ENCODE measurements at regions not wholly inside any gene's neighbourhood (a gene's known extent, or its start where the extent isn't known, plus 50 kb on each side); places are given as distances from the start of the nearest gene placed in this dataset.
A peak's percentile ranks its signal among the peaks of the same experiment; 100 is the strongest.
"Not testable (repeated sequence)": the region's sequence is repeated elsewhere in the genome, so short reads cannot be mapped to it uniquely, and the experiment has no call there.

GRCh38 chr2:185417688-185418087 is 320.9 kb upstream of the FSIP2 start:
- Histone ChIP-seq H3K9me3 (replicated peaks in 1 of 2; ENCODE audit: control insufficient read depth in 1 of 2, insufficient read depth in 1 of 2, low read length in 2 of 2) (peaks cover 0 to 3% of the 10 kb centered on the region in 2 donors), H3K4me2 (replicated peaks; ENCODE audit: extremely low read depth, low read length, poor library complexity, severe bottlenecking) (no peak overlapping the region), H3K79me2 (ENCODE audit: insufficient read depth, low read length) (no peaks in the 10 kb centered on the region), H3K4me3 (replicated peaks in 1 of 3; ENCODE audit: low read depth in 2 of 3, low read length in 3 of 3) (no peak overlapping the region), H3K27me3 (ENCODE audit: control insufficient read depth in 2 of 2, insufficient read depth in 2 of 2, low read length in 2 of 2) (no peaks in the 10 kb centered on the region), H3K36me3 (replicated peaks in 1 of 2; ENCODE audit: control insufficient read depth in 1 of 2, insufficient read depth in 2 of 2, low read length in 2 of 2) (no peaks in the 10 kb centered on the region), H3K27ac (ENCODE audit: low read depth in 1 of 2, low read length in 2 of 2) (no peak overlapping the region), H3K9ac (ENCODE audit: insufficient read depth, low read length, poor library complexity, severe bottlenecking) (no peak overlapping the region), H2AFZ (ENCODE audit: insufficient read depth, low read depth, low read length, poor library complexity, severe bottlenecking) (no peak overlapping the region), H3K4me1 (ENCODE audit: control insufficient read depth in 1 of 2, insufficient read depth in 2 of 2, low read length in 2 of 2) (no peaks in the 10 kb centered on the region), H4K20me1 (ENCODE audit: insufficient read depth, low read length) (no peaks in the 10 kb centered on the region)
- no peaks in the 10 kb centered on the region for H3K4me1 Mint-ChIP-seq
- intact Hi-C loops (cut with micrococcal nuclease), result no loop called here
- TF ChIP-seq, protein P1, sequence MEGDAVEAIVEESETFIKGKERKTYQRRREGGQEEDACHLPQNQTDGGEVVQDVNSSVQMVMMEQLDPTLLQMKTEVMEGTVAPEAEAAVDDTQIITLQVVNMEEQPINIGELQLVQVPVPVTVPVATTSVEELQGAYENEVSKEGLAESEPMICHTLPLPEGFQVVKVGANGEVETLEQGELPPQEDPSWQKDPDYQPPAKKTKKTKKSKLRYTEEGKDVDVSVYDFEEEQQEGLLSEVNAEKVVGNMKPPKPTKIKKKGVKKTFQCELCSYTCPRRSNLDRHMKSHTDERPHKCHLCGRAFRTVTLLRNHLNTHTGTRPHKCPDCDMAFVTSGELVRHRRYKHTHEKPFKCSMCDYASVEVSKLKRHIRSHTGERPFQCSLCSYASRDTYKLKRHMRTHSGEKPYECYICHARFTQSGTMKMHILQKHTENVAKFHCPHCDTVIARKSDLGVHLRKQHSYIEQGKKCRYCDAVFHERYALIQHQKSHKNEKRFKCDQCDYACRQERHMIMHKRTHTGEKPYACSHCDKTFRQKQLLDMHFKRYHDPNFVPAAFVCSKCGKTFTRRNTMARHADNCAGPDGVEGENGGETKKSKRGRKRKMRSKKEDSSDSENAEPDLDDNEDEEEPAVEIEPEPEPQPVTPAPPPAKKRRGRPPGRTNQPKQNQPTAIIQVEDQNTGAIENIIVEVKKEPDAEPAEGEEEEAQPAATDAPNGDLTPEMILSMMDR (IDR thresholded peaks at IDR 0.05), result no peak
- H3K27ac Mint-ChIP-seq, result no peak overlapping the region
- DNase-seq, result no peak
- H3K27me3 Mint-ChIP-seq (ENCODE audit: low read depth in 3 of 3), result no peaks in the 10 kb centered on the region
- no peaks in the 10 kb centered on the region for H3K36me3 Mint-ChIP-seq
- H3K9me3 Mint-ChIP-seq, result peaks cover 0 to 7% (median 4%) of the 10 kb centered on the region in 7 donors
- no peak overlapping the region for H3K4me3 Mint-ChIP-seq

GRCh38 chr2:185424958-185425629 is 313.5 kb upstream of the FSIP2 start:
- H3K36me3 ChIP-seq (replicated peaks in 1 of 2; ENCODE audit: control insufficient read depth in 1 of 2, insufficient read depth in 2 of 2, low read length in 2 of 2); H3K27ac ChIP-seq (ENCODE audit: low read depth in 1 of 2, low read length in 2 of 2); H3K36me3 Mint-ChIP-seq; H3K9me3 ChIP-seq (replicated peaks in 1 of 2; ENCODE audit: control insufficient read depth in 1 of 2, insufficient read depth in 1 of 2, low read length in 2 of 2); intact Hi-C loops (cut with micrococcal nuclease); H3K4me1 ChIP-seq (ENCODE audit: control insufficient read depth in 1 of 2, insufficient read depth in 2 of 2, low read length in 2 of 2); H3K79me2 ChIP-seq (ENCODE audit: insufficient read depth, low read length); H3K9ac ChIP-seq (ENCODE audit: insufficient read depth, low read length, poor library complexity, severe bottlenecking); DNase-seq; H3K4me1 Mint-ChIP-seq; H3K27me3 ChIP-seq (ENCODE audit: control insufficient read depth in 2 of 2, insufficient read depth in 2 of 2, low read length in 2 of 2); H3K4me2 ChIP-seq (replicated peaks; ENCODE audit: extremely low read depth, low read length, poor library complexity, severe bottlenecking); H4K20me1 ChIP-seq (ENCODE audit: insufficient read depth, low read length); H2AFZ ChIP-seq (ENCODE audit: insufficient read depth, low read depth, low read length, poor library complexity, severe bottlenecking); H3K9me3 Mint-ChIP-seq; H3K4me3 ChIP-seq (replicated peaks in 1 of 3; ENCODE audit: low read depth in 2 of 3, low read length in 3 of 3); H3K27ac Mint-ChIP-seq; H3K27me3 Mint-ChIP-seq (ENCODE audit: low read depth in 3 of 3): not testable (repeated sequence)
- H3K4me3 Mint-ChIP-seq, result peak overlapping the region in 1 of 2 donors; percentile 37
- WGBS (ENCODE audit: insufficient coverage), result 98% methylated on average over 22 of the region's 33 CpGs
